ENCODE measurements at regions not wholly inside any gene's neighbourhood (a gene's known extent, or its start where the extent isn't known, plus 50 kb on each side); places are given as distances from the start of the nearest gene placed in this dataset.

DNA sequence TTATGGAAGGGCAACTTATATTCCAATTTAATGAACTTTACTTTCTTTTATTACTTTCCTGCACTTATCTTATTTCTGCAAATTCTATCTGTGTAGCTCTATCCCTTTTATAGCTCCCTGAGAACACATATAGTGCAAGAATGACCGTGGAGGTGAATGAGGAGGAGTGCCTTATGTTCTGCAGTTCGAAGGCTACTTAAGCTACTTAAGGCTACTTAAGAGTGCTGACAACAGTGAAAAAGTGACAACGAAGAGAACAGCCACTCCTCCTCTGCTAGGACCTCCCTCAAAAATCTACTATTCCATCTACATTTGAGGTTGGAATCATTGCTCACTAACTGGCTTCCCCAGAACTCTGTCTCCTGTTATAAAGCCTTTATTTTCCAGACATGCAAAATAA, 1365.7 kb upstream of the C9orf72 start:
- intact Hi-C loops (cut with DNase I): no loop called here
- Histone ChIP-seq H3K9me3 (no peaks in the 10 kb centered on the region), H3K36me3 (no peaks in the 10 kb centered on the region), H3K27me3 (no peaks in the 10 kb centered on the region), H3K27ac (no peak overlapping the region), H3K4me1 (no peaks in the 10 kb centered on the region), H3K4me3 (no peak overlapping the region), H3K9ac (ENCODE audit: low read depth in 2 of 2, low read length in 2 of 2) (no peak overlapping the region)
- no peak for TF ChIP-seq CTCF (IDR thresholded peaks at IDR 0.05)
- no peak for DNase-seq

DNA sequence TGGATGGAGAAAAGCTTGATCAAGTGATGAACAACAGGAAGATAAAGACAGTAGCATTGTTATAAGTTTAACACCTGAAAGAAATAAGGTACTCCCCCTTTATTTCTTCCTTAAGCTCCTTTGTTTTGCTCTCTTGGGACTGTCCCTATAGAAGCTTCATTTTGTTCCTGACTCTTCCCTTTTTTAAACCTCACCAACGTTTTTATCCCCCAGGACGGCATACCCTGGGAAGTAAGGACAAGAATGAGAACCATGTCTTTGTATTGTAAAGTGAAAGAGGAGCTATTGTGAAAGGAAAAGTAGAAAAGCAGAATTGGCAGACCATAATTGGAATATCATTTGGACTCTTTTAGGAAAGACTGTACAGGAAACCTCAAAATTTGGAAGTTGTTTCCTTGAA, 1368.6 kb upstream of the C9orf72 start:
- DNase-seq: no peak
- Histone ChIP-seq H3K4me1 (no peaks in the 10 kb centered on the region), H3K9me3 (no peaks in the 10 kb centered on the region), H3K27ac (no peak overlapping the region), H3K9ac (ENCODE audit: low read depth in 2 of 2, low read length in 2 of 2) (no peak overlapping the region), H3K27me3 (no peaks in the 10 kb centered on the region), H3K36me3 (no peaks in the 10 kb centered on the region), H3K4me3 (no peak overlapping the region)
- no peak for TF ChIP-seq CTCF (IDR thresholded peaks at IDR 0.05)
- intact Hi-C loops (cut with DNase I): no loop called here

GRCh38 chr9:28942941-28943340, 1369.7 kb upstream of the C9orf72 start:
- Histone ChIP-seq H3K9me3 (no peaks in the 10 kb centered on the region), H3K4me1 (no peaks in the 10 kb centered on the region), H3K27me3 (no peaks in the 10 kb centered on the region), H3K27ac (no peak overlapping the region), H3K4me3 (no peak overlapping the region), H3K36me3 (no peaks in the 10 kb centered on the region), H3K9ac (ENCODE audit: low read depth in 2 of 2, low read length in 2 of 2) (no peak overlapping the region)
- no peak for DNase-seq
- no peak for TF ChIP-seq CTCF (IDR thresholded peaks at IDR 0.05)
- intact Hi-C loops (cut with DNase I): no loop called here

DNA sequence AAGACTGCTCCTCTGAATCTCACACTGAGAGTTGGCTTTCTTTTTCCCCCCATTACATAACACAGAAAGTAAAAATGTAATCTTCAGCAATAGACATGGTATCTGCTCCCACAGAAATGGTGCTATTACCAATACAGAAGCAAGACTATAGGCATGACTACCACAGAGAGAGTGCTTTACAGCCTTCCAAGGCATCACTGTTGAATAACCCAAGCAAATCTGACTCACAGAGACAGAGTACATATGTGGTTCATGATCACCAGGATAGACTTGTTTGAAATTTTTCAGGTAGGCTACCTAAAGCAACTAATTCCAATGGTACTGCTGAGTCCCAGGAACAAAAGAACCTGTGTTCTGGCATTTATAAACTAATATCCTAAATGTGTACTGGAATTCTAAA, 1373.4 kb upstream of the C9orf72 start:
- no peak overlapping the region for H3K9ac ChIP-seq (ENCODE audit: low read depth in 2 of 2, low read length in 2 of 2)
- intact Hi-C loops (cut with DNase I): no loop called here

GRCh38 chr9:28951945-28952344, 1378.7 kb upstream of the C9orf72 start:
- H3K27me3 ChIP-seq: no peaks in the 10 kb centered on the region
- H3K27ac ChIP-seq: no peak overlapping the region
- H3K36me3 ChIP-seq: no peaks in the 10 kb centered on the region
- H3K9me3 ChIP-seq: no peaks in the 10 kb centered on the region
- no peak for TF ChIP-seq CTCF (IDR thresholded peaks at IDR 0.05)
- H3K4me1 ChIP-seq: no peaks in the 10 kb centered on the region
- intact Hi-C loops (cut with DNase I): no loop called here
- DNase-seq: no peak
- no peak overlapping the region for H3K9ac ChIP-seq (ENCODE audit: low read depth in 2 of 2, low read length in 2 of 2)
- no peak overlapping the region for H3K4me3 ChIP-seq

More for the DNA sequence above, 1373.4 kb upstream of the C9orf72 start:
- Histone ChIP-seq H3K4me1 (no peaks in the 10 kb centered on the region), H3K27me3 (no peaks in the 10 kb centered on the region), H3K9me3 (no peaks in the 10 kb centered on the region), H3K4me3 (no peak overlapping the region), H3K27ac (no peak overlapping the region), H3K36me3 (no peaks in the 10 kb centered on the region)
- no peak for DNase-seq
- TF ChIP-seq CTCF (IDR thresholded peaks at IDR 0.05): no peak
